Hematopoietic multipotent progenitor cell treated with erythropoietin and hydrocortisone succinate and interleukin-3 and kit ligand, for 15 days (in vitro differentiated cells): ENCODE measurements at regions not wholly inside any gene's neighbourhood (a gene's known extent, or its start where the extent isn't known, plus 50 kb on each side); places are given as distances from the start of the nearest gene placed in this dataset.
"Not testable (repeated sequence)": the region's sequence is repeated elsewhere in the genome, so short reads cannot be mapped to it uniquely, and the experiment has no call there.

Experiments
- DNase-seq: peaks from one replicate; pipeline ENCODE4 v3.0.0-alpha.2; 2015; ENCODE audit warnings: low spot score

- DNase-seq, result no peak
Measured at GRCh38 chr3:31100519-31100918, 206.1 kb upstream of the GADL1 start.

GRCh38 chr3:31101285-31101684 is 206.8 kb upstream of the GADL1 start:
- not testable (repeated sequence) for DNase-seq

GRCh38 chr3:31102196-31102879 is 207.9 kb upstream of the GADL1 start:
- DNase-seq, result no peak

GRCh38 chr3:31103181-31103580 is 208.7 kb upstream of the GADL1 start:
- no peak for DNase-seq

GRCh38 chr3:31103623-31104180 is 209.2 kb upstream of the GADL1 start:
- DNase-seq, result no peak

GRCh38 chr3:31105011-31105410 is 210.6 kb upstream of the GADL1 start:
- no peak for DNase-seq

- DNase-seq, result no peak
Measured at GRCh38 chr3:31105438-31106077, 211.1 kb upstream of the GADL1 start.

GRCh38 chr3:31106204-31106603 is 211.7 kb upstream of the GADL1 start:
- DNase-seq, result no peak

GRCh38 chr3:31106912-31107311 is 212.5 kb upstream of the GADL1 start:
- DNase-seq, result no peak

- no peak for DNase-seq
Measured at GRCh38 chr3:31114929-31115283, 220.4 kb upstream of the GADL1 start.

GRCh38 chr3:31115531-31115930 is 221.1 kb upstream of the GADL1 start:
- DNase-seq, result not testable (repeated sequence)

GRCh38 chr3:31116651-31117050 is 222.2 kb upstream of the GADL1 start:
- DNase-seq, result no peak

- DNase-seq, result no peak
Measured at GRCh38 chr3:31117854-31118253, 223.4 kb upstream of the GADL1 start.

GRCh38 chr3:31124373-31124772 is 229.9 kb upstream of the GADL1 start:
- DNase-seq, result no peak

GRCh38 chr3:31125413-31126020 is 231.1 kb upstream of the GADL1 start:
- no peak for DNase-seq

- no peak for DNase-seq
Measured at GRCh38 chr3:31129241-31129640, 234.8 kb upstream of the GADL1 start.

- no peak for DNase-seq
Measured at GRCh38 chr3:31132132-31132769, 237.8 kb upstream of the GADL1 start.

GRCh38 chr3:31133541-31133940 is 239.1 kb upstream of the GADL1 start:
- no peak for DNase-seq

- no peak for DNase-seq
Measured at GRCh38 chr3:31135546-31135945, 241.1 kb upstream of the GADL1 start.

GRCh38 chr3:31137718-31138465 is 243.4 kb upstream of the GADL1 start:
- no peak for DNase-seq

GRCh38 chr3:31140470-31140869 is 246.0 kb upstream of the GADL1 start:
- no peak for DNase-seq

- no peak for DNase-seq
Measured at GRCh38 chr3:31142139-31142538, 247.7 kb upstream of the GADL1 start.
